Prostate gland (tissue), 2 donors: ENCODE measurements at regions not wholly inside any gene's neighbourhood (a gene's known extent, or its start where the extent isn't known, plus 50 kb on each side); places are given as distances from the start of the nearest gene placed in this dataset.

Experiments used
- POLR2A ChIP-seq: fragments of 450-650 bp; IDR thresholded peaks from one replicate; pipeline ENCODE4 v1.6.1; 2016; ENCODE audit warnings: antibody characterized with exemption, mild to moderate bottlenecking
- TF ChIP-seq, protein P1 (sequence below), 4 experiments: fragments of 200-600 bp in 2 of 4; fragments of 450-650 bp in 2 of 4; sonication (generic) in 2 of 4; IDR thresholded peaks; 1 replicate in 3 of 4; 2 replicates in 1 of 4; pipeline ENCODE4 v1.5.1; 2016 to 2019; ENCODE audit warnings: antibody characterized with exemption in 4 of 4, mild to moderate bottlenecking in 2 of 4, moderate library complexity in 2 of 4

DNA sequence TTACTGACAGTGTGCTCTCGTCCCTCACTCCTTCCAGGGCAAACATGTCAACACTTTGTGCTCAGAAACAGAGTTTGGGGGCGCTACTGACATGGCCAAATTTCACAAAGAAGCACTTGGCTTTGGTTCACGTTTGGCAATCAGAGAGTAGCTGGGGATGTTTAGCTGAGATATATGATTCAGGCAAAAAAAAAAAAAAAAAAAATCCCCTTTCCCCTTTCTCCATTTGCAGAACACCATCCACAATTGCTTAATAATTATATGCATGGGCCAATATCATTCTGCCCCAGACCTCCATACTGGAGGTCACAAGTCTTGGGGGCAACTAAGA, 128.4 kb upstream of the ADGRF1 start:
- no peak for TF ChIP-seq POLR2A
- TF ChIP-seq, protein P1, sequence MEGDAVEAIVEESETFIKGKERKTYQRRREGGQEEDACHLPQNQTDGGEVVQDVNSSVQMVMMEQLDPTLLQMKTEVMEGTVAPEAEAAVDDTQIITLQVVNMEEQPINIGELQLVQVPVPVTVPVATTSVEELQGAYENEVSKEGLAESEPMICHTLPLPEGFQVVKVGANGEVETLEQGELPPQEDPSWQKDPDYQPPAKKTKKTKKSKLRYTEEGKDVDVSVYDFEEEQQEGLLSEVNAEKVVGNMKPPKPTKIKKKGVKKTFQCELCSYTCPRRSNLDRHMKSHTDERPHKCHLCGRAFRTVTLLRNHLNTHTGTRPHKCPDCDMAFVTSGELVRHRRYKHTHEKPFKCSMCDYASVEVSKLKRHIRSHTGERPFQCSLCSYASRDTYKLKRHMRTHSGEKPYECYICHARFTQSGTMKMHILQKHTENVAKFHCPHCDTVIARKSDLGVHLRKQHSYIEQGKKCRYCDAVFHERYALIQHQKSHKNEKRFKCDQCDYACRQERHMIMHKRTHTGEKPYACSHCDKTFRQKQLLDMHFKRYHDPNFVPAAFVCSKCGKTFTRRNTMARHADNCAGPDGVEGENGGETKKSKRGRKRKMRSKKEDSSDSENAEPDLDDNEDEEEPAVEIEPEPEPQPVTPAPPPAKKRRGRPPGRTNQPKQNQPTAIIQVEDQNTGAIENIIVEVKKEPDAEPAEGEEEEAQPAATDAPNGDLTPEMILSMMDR (IDR thresholded peaks at IDR 0.05) = no peak
